GM19372 (cell line): ENCODE measurements at regions not wholly inside any gene's neighbourhood (a gene's known extent, or its start where the extent isn't known, plus 50 kb on each side); places are given as distances from the start of the nearest gene placed in this dataset.

Source experiments
- ATAC-seq: cut with Tn5 transposase; IDR thresholded peaks from one replicate; pipeline ENCODE4 v1.9.1; 2021; ENCODE audit warnings: mild to moderate bottlenecking, low read depth, moderate library complexity; ENCODE audit not compliant: unreplicated experiment

DNA sequence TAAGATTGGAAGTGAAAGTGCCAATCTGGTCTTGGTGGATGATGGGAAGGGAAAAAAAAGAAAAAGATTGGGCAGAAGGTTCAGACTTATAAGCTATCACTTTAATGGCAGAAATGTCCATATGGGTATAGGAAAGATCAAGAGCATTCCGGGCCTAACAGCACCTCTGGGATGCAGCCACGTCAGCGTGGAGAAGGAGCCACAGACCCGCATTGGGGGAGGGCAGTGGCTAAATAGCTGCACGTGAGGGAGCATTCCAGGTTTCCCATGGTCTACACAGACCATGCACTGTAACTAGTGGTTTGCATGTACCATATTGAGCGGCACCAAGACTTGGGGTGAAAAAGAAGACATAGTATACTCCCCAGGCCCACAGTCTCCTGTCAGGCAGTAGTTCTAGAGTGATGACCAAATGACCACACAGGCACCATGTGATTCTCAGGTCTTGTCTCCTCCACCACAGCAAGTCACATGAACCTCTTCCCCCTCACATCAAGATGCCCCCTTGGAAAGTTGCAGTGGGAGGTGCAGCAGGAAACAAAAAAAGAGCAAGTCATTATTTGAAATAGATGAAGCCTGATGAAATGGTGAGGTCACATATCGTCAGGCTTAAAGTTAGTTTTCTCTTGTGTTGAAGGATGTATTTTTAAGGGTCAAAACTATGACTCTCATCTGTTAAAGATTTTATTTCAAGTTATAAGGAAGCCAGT, 94.4 kb upstream of the TNFAIP3 start:
- no peak for ATAC-seq

DNA sequence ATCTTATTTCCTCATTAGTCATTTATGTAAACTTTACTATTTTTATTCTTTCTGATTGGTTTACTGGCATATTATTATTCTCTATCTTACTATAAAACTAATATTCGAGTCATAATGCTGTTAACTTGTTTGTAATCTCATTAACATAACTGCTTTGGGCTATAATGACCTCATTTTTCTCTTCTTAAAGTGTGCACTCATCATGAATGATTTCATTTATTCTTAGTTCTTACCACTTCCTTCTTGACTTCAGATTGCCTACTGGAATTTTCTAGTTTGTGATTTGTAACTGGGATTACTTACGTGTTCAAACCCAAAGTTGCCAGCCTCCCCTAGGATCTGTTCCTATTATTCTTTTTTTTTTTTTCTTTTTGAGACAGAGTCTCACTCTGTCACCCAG, 91.8 kb upstream of the TNFAIP3 start:
- no peak for ATAC-seq

DNA sequence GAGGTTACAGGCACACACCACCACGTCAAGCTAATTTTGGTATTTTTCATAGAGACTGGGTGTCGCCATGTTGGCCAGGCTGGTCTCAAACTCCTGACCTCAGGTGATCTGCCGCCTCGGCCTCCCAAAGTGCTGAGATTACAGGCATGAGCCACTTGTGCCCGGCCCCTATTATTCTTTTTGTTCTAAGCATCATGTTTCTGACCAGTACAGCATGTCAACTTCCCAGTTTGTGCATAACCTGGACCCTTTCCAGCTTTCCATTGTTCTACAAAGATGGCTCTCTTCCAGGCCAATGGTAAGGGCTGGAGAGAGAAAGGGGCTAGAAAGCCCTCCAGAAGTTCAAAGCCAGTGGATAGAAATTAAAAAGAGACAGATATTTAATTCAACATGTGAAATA, 91.3 kb upstream of the TNFAIP3 start:
- ATAC-seq = no peak

DNA sequence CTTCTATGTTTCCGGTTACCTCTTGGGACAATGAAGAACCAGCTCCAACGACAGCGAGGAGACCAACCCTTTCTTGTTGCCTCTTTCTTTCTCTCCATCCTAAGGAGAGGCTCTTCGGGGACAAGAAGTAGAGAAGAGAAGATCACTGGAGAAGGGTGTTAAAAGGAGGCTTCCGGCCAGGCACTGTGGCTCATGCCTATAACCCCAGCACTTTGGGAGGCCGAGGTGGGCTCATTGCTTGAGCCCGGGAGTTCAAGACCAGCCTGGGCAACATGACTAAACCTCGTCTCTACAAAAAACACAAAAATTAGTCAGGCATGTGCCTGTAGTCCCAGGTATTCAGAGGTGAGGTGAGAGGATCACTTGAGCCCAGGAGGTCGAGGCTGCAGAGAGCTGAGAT, 90.8 kb upstream of the TNFAIP3 start:
- no peak for ATAC-seq

DNA sequence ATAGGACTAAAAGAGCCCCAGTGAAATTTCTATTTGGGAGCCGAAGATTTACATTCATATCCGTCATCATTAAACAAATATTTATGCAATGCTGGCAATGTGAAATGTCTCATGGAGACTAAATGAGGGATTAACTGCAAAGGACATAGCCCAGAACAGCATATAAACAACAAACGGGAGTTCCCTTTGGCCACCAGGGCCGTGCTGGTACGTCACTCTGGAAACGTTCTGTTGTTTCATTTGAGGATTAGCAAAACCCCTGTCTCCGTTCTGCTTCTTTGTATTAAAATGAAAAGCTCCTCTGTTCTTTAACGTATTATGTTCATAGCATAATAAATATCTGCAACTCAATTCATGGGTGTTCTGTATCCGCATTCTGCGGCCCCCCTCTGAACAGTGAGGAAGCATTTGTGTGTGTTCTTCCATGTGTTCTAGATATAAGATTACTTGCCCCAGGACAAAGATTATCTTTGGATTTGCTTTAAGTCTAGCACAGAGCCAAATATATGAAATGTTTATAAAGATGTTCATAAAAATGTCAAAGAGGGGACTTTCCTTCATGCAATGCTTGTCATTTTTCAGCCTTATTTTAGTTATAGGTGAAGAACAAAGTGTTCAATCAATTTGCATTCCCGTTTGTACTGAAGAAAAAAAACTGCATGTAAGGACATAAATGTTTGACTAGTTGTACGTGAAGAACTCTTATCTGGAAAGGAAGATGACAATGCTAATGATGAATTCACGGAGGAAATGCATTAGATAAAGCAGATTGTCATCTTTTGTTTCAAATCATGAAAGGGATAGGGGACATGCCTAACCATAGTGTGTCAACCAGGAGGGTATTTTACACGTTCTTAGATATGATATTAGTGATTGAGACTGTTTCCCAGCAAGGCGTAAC, 90.0 kb upstream of the TNFAIP3 start:
- ATAC-seq = no peak

DNA sequence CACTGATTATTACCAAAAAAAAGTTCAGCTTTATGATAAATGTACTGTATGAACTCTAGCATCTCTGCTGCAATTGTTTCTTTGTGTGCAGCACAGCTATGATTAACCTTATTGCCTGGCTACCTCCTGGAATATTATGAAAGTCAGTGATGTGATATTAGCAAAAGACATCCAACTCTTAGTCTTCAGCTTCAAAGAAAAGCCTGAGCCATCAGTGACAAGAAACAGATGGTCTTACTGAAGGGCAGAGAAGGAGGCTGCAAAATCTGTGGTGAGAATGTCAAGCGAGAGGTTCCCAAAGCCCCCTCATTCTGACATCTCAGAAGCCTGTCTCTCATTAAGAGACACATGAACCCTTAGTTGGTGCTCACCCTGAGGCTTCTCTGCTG, 89.4 kb upstream of the TNFAIP3 start:
- no peak for ATAC-seq

DNA sequence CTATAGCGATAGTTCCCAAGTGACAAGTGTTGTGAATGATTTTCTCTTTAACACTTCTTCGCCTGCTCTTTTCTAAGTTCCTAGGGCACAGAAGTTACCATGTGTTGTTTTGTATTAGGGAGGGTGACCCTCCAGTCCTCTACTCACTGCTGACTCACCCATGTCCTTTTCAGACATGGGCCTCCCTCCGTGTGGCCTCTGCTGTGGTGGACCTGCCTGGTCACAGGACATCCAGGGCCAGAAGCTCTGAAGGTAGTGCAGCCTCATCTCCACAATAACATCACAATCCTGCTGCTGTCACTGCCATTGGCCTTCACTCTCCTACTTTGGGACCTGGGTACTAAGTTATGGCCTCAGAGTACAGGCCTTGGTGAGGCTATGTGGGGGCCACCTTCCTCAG, 87.1 kb upstream of the TNFAIP3 start:
- no peak for ATAC-seq

DNA sequence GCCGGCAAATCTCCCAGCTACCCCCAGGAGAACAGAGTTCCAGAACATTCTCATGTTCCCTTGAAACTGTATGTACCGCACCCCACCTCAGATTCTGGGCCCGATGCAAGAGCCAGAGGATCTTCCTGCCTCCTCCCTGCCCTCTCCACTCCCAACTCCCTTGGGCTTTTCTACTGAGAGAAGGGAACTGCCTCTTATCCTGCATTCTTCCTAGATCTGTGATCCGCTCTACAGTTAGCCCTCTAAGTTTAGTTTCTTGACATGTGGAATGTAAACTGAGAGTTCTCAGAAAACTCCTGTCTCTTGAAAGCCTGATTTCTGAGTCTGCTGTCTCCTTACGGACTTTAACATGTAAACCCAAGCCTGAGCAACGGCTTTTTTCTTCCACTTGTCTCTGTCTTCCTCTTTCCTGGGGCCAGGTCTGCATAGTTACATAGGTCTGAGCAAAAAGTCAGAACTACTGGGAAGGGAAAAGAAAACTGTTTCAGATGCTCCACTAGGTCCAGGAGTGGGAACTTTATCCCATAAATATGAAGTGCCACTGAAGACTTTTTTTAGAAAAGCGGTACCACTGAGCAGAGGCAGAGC, 86.5 kb upstream of the TNFAIP3 start:
- ATAC-seq = no peak

DNA sequence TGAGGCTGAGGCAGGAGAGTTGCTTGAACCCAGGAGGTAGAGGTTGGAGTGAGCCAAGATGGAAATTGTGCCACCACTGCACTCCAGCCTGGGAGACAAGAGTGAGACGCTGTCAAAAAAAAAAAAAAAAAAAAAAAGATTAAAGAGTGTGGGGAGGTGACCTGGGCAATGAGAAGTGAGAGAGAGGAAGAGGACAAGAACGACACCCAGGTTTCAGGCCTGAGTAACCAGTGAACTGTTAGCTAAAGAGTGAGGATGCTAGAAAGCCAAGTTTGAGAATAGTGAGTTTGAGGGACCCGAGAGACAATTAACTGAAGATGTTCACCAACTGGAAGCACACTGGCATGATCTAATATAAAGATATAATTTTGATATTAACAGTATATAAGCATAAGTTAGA, 85.4 kb upstream of the TNFAIP3 start:
- no peak for ATAC-seq

DNA sequence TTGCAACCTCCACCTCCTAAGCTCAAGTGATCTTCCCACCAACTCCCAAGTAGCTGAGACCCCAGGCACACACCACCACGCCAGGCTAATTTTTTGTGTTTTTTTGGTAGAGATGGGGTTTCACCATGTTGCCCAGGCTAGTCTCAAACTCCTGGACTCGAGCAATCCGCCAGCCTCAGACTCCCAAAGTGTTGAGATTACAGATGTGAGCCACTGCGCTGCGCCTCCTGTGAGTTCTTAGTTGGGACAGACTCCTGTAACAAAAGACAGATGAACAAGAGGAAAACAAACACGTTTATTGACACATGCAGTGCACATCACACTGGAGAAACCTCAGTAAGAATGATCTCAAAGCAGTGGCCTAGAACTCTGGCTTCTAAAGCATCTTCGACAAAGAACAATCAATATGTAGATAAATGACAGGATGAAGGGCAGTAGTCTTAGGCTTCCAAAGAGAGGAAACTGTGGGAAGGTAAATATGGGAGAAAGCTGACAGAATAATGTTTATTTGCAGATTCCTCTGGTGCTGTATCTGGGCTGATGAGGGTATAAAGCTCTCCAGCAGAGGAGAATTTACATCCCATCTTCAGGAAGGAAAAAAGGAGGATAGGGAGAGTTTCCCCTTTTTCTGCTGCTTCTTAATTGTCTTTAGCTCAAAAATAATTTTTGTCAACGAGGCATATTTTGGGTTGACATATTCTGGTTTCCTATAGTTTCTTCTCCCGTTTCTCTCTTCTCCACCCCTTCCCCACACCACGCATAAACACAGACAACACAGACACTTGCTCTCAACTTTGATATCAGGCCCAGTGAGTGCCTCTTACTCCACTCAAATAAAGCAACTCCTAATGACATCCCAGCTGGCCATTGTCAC, 84.7 kb upstream of the TNFAIP3 start:
- ATAC-seq = no peak

DNA sequence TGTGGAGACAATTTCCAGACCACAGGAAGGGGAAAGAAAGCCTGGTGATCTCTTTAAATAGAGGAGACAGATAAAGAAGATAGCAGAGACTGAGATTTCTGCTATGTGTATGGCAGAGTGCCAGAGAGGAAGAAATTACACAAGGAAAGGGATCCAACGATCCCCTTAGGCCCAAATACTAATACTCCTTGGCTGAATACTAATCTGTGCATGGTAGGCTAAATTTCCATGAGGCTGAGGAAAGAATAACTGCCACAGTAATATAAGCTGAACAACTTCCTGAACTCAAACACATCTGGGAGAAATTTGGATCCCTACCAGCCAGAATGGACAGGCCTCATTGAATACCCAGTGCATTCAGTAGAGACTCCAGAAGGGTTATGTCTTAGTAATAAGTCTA, 83.3 kb upstream of the TNFAIP3 start:
- no peak for ATAC-seq

DNA sequence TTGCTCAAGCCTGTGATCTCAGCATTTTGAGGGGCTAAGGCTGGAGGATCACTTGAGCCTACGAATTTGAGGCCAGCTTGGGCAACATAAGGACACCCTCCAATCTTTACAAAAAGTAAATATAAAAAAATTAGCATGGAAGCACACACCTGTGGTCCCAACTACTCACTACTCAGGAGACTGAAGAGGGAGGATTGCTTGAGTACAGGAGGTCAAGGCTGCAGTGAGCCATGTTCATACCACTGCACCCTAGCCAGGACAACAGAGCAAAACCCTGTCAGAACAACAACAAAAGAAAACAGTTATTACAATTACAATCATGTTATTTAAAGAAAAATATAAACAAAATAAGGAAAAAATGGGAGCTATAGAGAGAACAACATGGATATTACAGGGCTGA, 82.5 kb upstream of the TNFAIP3 start:
- ATAC-seq = no peak

DNA sequence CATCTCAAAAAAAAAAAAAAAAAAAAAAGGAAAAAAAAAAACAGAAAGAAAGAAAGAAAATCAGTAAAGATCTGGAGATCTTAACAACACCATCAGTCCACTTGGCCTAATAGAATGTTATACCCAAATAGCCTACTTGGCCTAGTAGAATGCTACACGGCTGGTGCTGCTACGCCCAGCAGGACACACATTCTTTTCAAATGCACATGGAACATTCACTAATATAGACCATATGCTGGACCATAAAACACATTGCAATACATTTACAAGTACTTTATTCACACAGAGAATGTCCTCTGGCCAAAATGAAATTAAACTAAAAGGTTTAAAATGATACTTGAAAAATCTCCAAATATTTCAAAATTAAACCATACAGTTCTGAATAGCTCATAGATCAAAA, 80.0 kb upstream of the TNFAIP3 start:
- no peak for ATAC-seq

DNA sequence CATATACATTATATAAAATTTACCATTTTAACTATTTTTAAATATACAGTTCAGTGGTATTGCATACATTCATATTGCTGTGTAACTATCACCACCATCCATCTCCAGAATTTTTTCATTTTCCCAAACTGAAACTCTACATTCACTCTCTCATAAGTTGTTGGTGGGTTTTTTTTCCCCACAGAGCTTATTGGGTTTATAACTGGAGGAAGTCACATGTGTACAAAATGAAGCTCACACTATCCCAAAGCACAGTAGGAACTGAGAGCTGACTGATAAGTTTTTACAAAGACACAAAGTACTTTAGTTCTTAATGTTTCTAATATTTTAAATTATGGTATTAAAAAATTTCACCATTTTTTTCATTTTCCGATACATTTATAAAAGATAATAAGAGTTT, 78.8 kb upstream of the TNFAIP3 start:
- ATAC-seq = no peak

DNA sequence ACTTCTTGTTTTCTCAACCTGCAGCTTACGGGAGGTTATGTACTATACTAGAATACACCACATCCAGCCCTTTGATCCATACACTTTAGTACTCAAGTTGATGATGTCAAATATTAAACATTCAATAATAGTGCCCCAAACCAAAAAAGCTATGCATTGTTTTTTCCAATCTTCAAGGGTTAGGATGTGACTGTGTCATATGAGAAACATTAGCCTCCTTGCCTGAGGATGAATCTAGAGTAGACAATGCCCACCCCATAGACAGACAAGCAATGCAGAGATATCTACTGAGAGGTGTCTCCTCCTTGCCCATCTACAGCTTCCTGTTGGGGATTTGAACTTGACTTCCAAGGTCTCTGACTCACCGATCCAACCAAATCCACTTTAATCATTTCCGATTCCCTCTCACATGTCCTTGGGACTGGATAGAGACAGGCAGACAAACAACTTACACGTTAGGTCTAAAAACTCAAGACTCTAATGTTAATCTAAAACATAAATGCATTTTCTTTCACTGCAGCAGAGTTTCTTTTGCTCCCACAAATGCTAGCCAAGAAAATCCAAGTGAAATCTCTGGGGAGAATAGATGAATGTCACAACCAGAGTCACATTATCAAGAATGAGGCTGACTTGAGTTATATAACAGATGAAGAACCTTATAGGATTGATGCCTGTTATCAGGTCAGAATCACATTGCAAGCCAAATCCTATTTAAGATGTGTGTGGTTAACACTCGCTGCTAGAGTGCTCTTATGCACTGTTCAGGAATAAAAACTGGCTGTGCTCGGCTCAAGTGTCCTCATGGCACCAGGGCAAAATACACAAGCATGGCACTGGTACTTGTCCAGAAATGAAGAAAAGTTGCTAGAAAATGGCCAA, 75.5 kb upstream of the TNFAIP3 start:
- no peak for ATAC-seq

DNA sequence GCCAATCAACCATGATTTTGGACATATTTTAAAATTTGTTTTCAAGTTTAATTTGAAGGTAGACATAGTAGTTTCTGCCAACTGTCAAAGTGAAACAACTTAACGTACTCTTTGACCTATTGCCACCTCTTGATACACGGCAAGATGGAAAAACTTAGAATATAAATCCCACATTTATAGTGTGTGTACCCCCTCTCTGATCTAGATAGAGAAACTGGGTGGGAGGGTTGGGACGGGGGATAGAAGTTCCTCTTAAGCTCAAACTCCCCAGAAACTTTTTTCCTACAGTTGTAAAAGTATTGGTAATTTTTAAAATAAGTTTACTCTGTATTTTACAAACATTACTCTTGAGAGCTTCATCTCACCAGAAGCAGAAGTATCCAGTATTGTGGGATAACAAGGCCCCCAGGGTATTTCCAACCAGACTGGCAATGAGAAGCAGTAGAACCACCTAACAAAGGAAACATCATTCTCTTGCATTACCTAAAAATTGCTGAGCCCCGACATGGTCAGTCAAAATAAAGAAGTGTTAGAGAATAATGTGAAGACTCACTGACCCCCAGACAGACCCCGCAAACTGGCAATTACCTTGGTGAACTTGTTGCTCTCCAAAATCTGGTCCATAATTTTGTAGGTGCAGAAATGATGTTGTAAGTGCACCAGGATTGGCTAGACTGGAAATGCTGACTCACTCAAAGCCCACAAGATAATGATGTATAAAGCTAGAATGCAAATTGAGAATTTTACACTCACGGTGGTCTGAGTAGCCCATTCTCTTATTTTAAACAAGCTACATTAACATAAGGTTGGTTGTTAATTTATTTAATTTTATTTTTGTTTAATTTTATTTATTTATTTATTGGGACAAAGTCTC, 74.7 kb upstream of the TNFAIP3 start:
- no peak for ATAC-seq

DNA sequence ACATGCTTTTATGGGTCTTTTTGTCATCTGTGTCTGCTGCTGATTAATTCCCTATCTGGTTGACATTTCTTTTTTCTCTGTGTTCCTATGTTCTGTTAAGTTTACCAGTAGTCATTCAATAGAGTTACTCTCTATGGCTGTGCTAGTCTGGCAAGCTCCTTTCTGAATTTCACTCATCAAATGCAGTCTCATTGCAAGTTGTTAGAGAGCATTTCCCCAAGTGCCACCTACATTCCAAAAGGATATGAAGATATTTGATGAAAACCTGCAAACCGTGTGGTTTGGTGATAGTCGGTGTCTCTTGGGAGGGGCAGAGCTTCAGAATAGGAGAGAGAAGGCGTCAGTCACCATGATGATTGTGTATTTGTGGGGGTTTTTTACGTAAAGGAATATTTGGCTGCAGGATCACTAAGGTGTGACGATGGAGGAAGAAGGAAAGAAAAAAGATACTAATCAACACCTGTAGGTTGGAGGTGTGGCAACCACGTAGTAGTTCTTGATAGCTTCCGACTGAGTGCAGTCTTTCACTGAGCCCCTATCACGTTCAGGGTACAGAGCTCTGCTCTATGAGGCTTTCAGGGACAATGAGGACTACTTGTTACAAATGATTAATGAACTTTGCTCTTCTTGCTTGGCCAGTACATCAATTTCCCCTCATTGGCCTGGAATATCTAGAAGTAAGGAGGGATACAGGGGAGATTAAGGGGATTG, 73.1 kb upstream of the TNFAIP3 start:
- ATAC-seq = no peak

DNA sequence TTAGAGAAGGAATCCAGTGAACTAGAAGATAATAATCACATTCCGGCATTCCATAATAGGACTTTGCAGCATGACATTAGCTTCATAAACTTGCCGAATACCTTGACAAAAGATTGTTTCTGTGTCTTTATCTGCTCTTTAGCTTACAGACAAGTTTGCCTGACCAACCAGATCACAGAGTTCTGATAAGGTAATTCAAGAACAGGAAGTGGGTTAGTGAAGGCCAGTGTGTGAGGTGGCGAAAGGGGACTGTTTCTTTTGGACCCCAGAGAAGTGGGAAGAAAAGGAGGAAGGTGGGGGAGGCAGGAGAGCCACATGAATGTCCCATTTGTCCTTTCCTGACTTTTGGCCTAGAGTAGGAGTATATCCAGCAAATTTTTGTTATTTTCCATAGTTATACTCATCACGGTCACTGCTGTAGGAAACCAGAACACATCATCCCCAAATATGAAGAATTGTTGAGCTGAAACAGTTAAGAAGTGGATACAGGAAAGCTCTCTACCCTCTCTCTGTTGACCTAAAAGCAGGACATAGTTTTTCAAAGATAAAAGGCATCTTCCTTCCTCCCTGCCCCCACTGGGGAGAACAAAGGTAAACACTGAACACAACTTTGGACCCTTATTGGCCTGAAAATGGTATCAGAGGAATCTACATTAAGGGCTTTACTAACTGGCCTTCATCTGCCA, 72.4 kb upstream of the TNFAIP3 start:
- ATAC-seq = no peak
